Caco-2 (cell line): ENCODE measurements at regions not wholly inside any gene's neighbourhood (a gene's known extent, or its start where the extent isn't known, plus 50 kb on each side); places are given as distances from the start of the nearest gene placed in this dataset.

ENCODE experiments used
- BruUV-seq: library from RNA; stranded (reverse); fragments of 400-500 nt; replicated peaks from 2 replicates; lab custom pipeline; 2021; lab: Mats Ljungman, UMichigan
- CTCF ChIA-PET: fragments of 300-600 bp; sonication (Branson Sonifier 250); formaldehyde crosslinking; loops from one replicate; lab custom pipeline; 2022; ENCODE audit warnings: antibody characterized with exemption; lab: Charles Lee
- POLR2A ChIA-PET: fragments of 300-600 bp; sonication (Branson Sonifier 250); formaldehyde crosslinking; loops from one replicate; lab custom pipeline; 2022; ENCODE audit warnings: antibody characterized with exemption; lab: Charles Lee
- DNase-seq, 2 experiments: peaks; one replicate each; pipeline versions ENCODE4 v3.0.0 to v3.0.0-alpha.2; 2020 to 2022
- H3K27me3 ChIP-seq: replicated peaks from 2 replicates; pipeline ENCODE4 v1.6.0; 2011; ENCODE audit warnings: low read length; ENCODE audit not compliant: control insufficient read depth, insufficient read depth
- H3K36me3 ChIP-seq: 2 replicates; pipeline ENCODE4 v1.5.1; 2011; ENCODE audit warnings: low read length; ENCODE audit not compliant: control insufficient read depth, insufficient read depth
- H3K4me1 ChIP-seq: fragments of 250-450 bp; sonication (Bioruptor Pico); 2 replicates; pipeline ENCODE4 v1.5.1; 2020; ENCODE audit warnings: mild to moderate bottlenecking
- H3K4me3 ChIP-seq: 2 replicates; pipeline ENCODE4 v1.5.1; 2011; ENCODE audit warnings: low read depth, mild to moderate bottlenecking, control low read depth, low read length
- H3K9me3 ChIP-seq: fragments of 250-450 bp; sonication (Bioruptor Pico); 2 replicates; pipeline ENCODE4 v1.5.1; 2020; ENCODE audit warnings: mild to moderate bottlenecking, moderate library complexity
- H3K27ac Mint-ChIP-seq: one replicate; pipeline ENCODE4 v1.8.0; 2022; ENCODE audit warnings: mixed read lengths; ENCODE audit not compliant: unreplicated experiment
- H3K27me3 Mint-ChIP-seq: one replicate; pipeline ENCODE4 v1.8.0; 2022; ENCODE audit warnings: mixed read lengths; ENCODE audit not compliant: insufficient read depth, unreplicated experiment
- H3K36me3 Mint-ChIP-seq: one replicate; pipeline ENCODE4 v1.8.0; 2022; ENCODE audit warnings: mild to moderate bottlenecking, mixed read lengths; ENCODE audit not compliant: insufficient read depth, unreplicated experiment
- H3K4me1 Mint-ChIP-seq: one replicate; pipeline ENCODE4 v1.8.0; 2022; ENCODE audit warnings: low read depth, mixed read lengths; ENCODE audit not compliant: unreplicated experiment
- H3K4me3 Mint-ChIP-seq: one replicate; pipeline ENCODE4 v1.8.0; 2022; ENCODE audit warnings: mild to moderate bottlenecking, moderate library complexity, mixed read lengths; ENCODE audit not compliant: unreplicated experiment
- H3K9me3 Mint-ChIP-seq: one replicate; pipeline ENCODE4 v1.8.0; 2022; ENCODE audit warnings: mixed read lengths; ENCODE audit not compliant: unreplicated experiment
- intact Hi-C: fragments of 100-400 bp; cut with micrococcal nuclease; formaldehyde crosslinking; loops from one replicate; pipeline ENCODE4 v1.10.0; 2022; ENCODE audit not compliant: unreplicated experiment
- TF ChIP-seq, protein P1 (sequence below), 2 experiments: fragments of 200-600 bp in 1 of 2; IDR thresholded peaks; 1 replicate in 1 of 2; 2 replicates in 1 of 2; pipeline versions ENCODE4 v1.5.1 to v1.8.0; 2011 to 2022; ENCODE audit warnings: antibody characterized with exemption in 1 of 2, control low read depth in 1 of 2, inconsistent platforms in 1 of 2, low read depth in 1 of 2, low read length in 1 of 2, mild to moderate bottlenecking in 1 of 2, moderate library complexity in 1 of 2; ENCODE audit not compliant: insufficient read depth in 1 of 2, severe bottlenecking in 1 of 2, unreplicated experiment in 1 of 2

DNA sequence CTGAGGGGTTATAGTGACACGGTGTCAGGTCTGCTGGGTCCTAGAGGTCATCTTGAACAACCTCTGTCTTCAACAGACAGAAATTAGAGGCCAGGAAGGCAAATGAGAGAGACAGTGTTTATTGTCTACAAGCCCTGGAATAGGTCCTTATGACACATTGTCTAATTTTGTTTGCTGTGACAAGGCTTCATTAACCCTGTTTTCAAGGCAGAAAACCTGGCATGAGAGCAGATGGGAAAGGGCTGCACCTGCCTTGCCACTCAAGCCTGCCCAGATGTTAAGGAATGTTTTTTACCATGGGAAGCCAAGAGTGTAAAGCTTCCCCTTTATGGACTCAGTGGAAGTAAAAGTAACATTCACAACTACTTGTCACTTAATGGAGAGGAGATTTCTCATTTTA, 275.3 kb downstream of the KCNS3 start:
- Mint-ChIP-seq H3K4me3 (no peak overlapping the region), H3K9me3 (no peaks in the 10 kb centered on the region), H3K4me1 (no peaks in the 10 kb centered on the region), H3K36me3 (no peaks in the 10 kb centered on the region), H3K27me3 (peaks cover 6% of the 10 kb centered on the region), H3K27ac (no peak overlapping the region)
- H3K36me3 ChIP-seq: no peaks in the 10 kb centered on the region
- ChIA-PET POLR2A (no interaction called here), CTCF (no interaction called here)
- no TSS peak for BruUV-seq
- no peak overlapping the region for H3K4me3 ChIP-seq
- TF ChIP-seq, protein P1, sequence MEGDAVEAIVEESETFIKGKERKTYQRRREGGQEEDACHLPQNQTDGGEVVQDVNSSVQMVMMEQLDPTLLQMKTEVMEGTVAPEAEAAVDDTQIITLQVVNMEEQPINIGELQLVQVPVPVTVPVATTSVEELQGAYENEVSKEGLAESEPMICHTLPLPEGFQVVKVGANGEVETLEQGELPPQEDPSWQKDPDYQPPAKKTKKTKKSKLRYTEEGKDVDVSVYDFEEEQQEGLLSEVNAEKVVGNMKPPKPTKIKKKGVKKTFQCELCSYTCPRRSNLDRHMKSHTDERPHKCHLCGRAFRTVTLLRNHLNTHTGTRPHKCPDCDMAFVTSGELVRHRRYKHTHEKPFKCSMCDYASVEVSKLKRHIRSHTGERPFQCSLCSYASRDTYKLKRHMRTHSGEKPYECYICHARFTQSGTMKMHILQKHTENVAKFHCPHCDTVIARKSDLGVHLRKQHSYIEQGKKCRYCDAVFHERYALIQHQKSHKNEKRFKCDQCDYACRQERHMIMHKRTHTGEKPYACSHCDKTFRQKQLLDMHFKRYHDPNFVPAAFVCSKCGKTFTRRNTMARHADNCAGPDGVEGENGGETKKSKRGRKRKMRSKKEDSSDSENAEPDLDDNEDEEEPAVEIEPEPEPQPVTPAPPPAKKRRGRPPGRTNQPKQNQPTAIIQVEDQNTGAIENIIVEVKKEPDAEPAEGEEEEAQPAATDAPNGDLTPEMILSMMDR (IDR thresholded peaks at IDR 0.05; ENCODE audit: insufficient read depth in 1 of 2, low read depth in 1 of 2, low read length in 1 of 2, severe bottlenecking in 1 of 2, unreplicated experiment in 1 of 2): no peak
- H3K27me3 ChIP-seq: no peaks in the 10 kb centered on the region
- H3K9me3 ChIP-seq: no peaks in the 10 kb centered on the region
- no peak for DNase-seq
- H3K4me1 ChIP-seq: no peaks in the 10 kb centered on the region
- intact Hi-C loops: no loop called here

DNA sequence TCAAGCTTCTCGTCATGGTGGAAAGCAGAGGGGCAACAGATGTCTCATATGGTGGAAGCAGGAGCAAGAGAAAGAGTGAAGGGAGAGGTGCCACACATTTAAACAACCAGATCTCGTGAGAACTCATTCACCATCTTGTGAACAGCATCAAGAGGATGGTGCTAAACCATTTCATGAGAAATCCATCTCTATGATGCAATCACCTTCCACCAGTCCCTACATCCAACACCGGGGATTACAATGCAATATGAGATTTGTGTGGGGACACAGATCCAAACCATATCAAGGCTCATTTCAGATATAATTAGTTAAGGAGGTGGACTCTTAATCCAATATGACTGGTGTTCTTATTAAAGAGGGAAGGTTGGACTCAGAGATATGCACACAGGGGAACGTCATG, 272.8 kb downstream of the KCNS3 start:
- CTCF ChIA-PET: no interaction called here
- Mint-ChIP-seq H3K27me3 (peaks cover 12% of the 10 kb centered on the region), H3K27ac (no peak overlapping the region), H3K9me3 (no peaks in the 10 kb centered on the region), H3K36me3 (no peaks in the 10 kb centered on the region), H3K4me3 (no peak overlapping the region), H3K4me1 (no peaks in the 10 kb centered on the region)
- H3K4me1 ChIP-seq: no peaks in the 10 kb centered on the region
- H3K27me3 ChIP-seq: no peaks in the 10 kb centered on the region
- TF ChIP-seq, protein P1 (IDR thresholded peaks at IDR 0.05; ENCODE audit: insufficient read depth in 1 of 2, low read depth in 1 of 2, low read length in 1 of 2, severe bottlenecking in 1 of 2, unreplicated experiment in 1 of 2): no peak
- H3K4me3 ChIP-seq: no peak overlapping the region
- DNase-seq: no peak
- BruUV-seq: no TSS peak
- no peaks in the 10 kb centered on the region for H3K9me3 ChIP-seq
- POLR2A ChIA-PET: no interaction called here
- intact Hi-C loops: no loop called here
- H3K36me3 ChIP-seq: no peaks in the 10 kb centered on the region

DNA sequence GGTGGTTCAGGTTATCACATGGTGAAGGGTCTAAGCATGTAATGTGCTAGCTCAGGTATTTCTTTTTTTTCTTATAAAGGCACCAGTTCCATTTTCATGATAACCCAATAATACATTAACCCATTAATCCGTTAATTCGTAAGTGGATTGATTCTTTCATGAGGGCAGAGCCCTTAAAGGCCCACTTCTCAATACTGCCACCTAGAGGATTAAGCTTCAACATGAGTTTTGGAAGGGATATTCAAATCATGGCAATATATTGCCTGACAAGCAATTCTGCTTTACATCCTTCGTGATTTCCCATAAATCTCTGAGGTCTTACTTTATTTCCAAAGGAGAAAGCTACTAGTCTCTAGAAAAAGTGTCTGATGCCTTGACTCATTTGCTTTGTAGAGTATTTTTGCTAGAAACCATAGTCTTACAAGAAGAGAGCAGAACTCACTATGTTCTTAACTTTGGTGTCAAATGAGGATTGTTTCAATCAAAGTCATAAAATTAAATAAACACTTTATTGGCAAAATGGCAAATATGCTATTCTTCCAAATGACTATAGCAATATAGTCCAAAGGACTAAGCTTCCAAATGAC, 271.3 kb downstream of the KCNS3 start:
- intact Hi-C loops: loop anchor here (1.0 kb wide), 1 partner anchor 298 kb away; no protein-coding TSS in a partner anchor
- Mint-ChIP-seq H3K4me1 (no peaks in the 10 kb centered on the region), H3K9me3 (no peaks in the 10 kb centered on the region), H3K27ac (no peak overlapping the region), H3K36me3 (no peaks in the 10 kb centered on the region), H3K27me3 (peaks cover 10% of the 10 kb centered on the region), H3K4me3 (no peak overlapping the region)
- ChIA-PET POLR2A (no interaction called here), CTCF (interaction anchor here (0.7 to 1.3 kb wide), 3 partner anchors 14 to 298 kb away, joined by 3 to 4 read pairs (median 3); no protein-coding TSS in a partner anchor)
- Histone ChIP-seq H3K27me3 (no peaks in the 10 kb centered on the region), H3K36me3 (no peaks in the 10 kb centered on the region), H3K4me3 (no peak overlapping the region), H3K9me3 (no peaks in the 10 kb centered on the region), H3K4me1 (no peaks in the 10 kb centered on the region)
- no TSS peak for BruUV-seq
- peak in 1 of 2 experiments; percentile 24 for DNase-seq
- TF ChIP-seq, protein P1 (IDR thresholded peaks at IDR 0.05; ENCODE audit: insufficient read depth in 1 of 2, low read depth in 1 of 2, low read length in 1 of 2, severe bottlenecking in 1 of 2, unreplicated experiment in 1 of 2): peak; percentile 67 to 69
